SK-N-SH treated with all-trans-retinoic acid at 6 μM for 48 hours (cell line): ENCODE measurements at regions not wholly inside any gene's neighbourhood (a gene's known extent, or its start where the extent isn't known, plus 50 kb on each side); places are given as distances from the start of the nearest gene placed in this dataset.

Source experiments
- ATAC-seq: fragments of 200-7000 bp; cut with Tn5 transposase; 3 replicates; pipeline ENCODE4 v1.9.1; 2020; ENCODE audit warnings: mild to moderate bottlenecking, moderate library complexity
- ARNTL ChIP-seq: fragments of 450-650 bp; formaldehyde crosslinking; IDR thresholded peaks from 2 replicates; pipeline ENCODE4 v1.5.0; 2020; ENCODE audit warnings: low read depth, mild to moderate bottlenecking, moderate library complexity, borderline replicate concordance
- BACH2 ChIP-seq: fragments of 250-450 bp; sonication (Bioruptor Pico); IDR thresholded peaks from 2 replicates; pipeline ENCODE4 v1.9.0; 2021; ENCODE audit warnings: mild to moderate bottlenecking, borderline replicate concordance
- CREB5 ChIP-seq: fragments of 250-450 bp; sonication (Bioruptor Pico); IDR thresholded peaks from 2 replicates; pipeline ENCODE4 v1.5.1; 2020; ENCODE audit warnings: low read depth, mild to moderate bottlenecking, moderate library complexity
- CSDC2 ChIP-seq: fragments of 250-450 bp; sonication (Bioruptor Pico); IDR thresholded peaks from 2 replicates; pipeline ENCODE4 v1.5.0; 2020; ENCODE audit warnings: mild to moderate bottlenecking, moderate library complexity
- ESRRG ChIP-seq: fragments of 250-450 bp; sonication (Bioruptor Pico); IDR thresholded peaks from 2 replicates; pipeline ENCODE4 v1.6.1; 2021; ENCODE audit warnings: mild to moderate bottlenecking
- OSR1 ChIP-seq: fragments of 250-450 bp; sonication (Bioruptor Pico); IDR thresholded peaks from 2 replicates; pipeline ENCODE4 v1.8.0; 2022; ENCODE audit warnings: moderate library complexity, mild to moderate bottlenecking, inconsistent platforms
- PPARA ChIP-seq: fragments of 250-450 bp; sonication (Bioruptor Pico); IDR thresholded peaks from 2 replicates; pipeline ENCODE4 v1.5.0; 2020; ENCODE audit warnings: mild to moderate bottlenecking, borderline replicate concordance
- RARB ChIP-seq: fragments of 250-450 bp; sonication (Bioruptor Pico); IDR thresholded peaks from 2 replicates; pipeline ENCODE4 v1.8.0; 2021; ENCODE audit warnings: mild to moderate bottlenecking, moderate library complexity
- SNAI2 ChIP-seq: fragments of 250-450 bp; sonication (Bioruptor Pico); IDR thresholded peaks from 2 replicates; pipeline ENCODE4 v1.5.0; 2020; ENCODE audit warnings: mild to moderate bottlenecking, moderate library complexity
- TCF4 ChIP-seq: fragments of 250-450 bp; sonication (Bioruptor Pico); IDR thresholded peaks from 2 replicates; pipeline ENCODE4 v1.8.0; 2021; ENCODE audit warnings: mild to moderate bottlenecking, moderate library complexity, borderline replicate concordance
- TOX ChIP-seq: fragments of 250-450 bp; sonication (Bioruptor Pico); IDR thresholded peaks from 2 replicates; pipeline ENCODE4 v1.8.0; 2021; ENCODE audit warnings: mild to moderate bottlenecking, moderate library complexity, borderline replicate concordance
- TSHZ2 ChIP-seq: fragments of 250-450 bp; sonication (Bioruptor Pico); IDR thresholded peaks from 2 replicates; pipeline ENCODE4 v1.5.0; 2020; ENCODE audit warnings: mild to moderate bottlenecking, moderate library complexity
- ZC3H10 ChIP-seq: fragments of 250-450 bp; sonication (Bioruptor Pico); IDR thresholded peaks from 2 replicates; pipeline ENCODE4 v1.5.1; 2021; ENCODE audit warnings: mild to moderate bottlenecking, moderate library complexity
- ZFP3 ChIP-seq: fragments of 250-450 bp; sonication (Bioruptor Pico); IDR thresholded peaks from 2 replicates; pipeline ENCODE4 v1.5.0; 2020; ENCODE audit warnings: mild to moderate bottlenecking, moderate library complexity
- ZNF565 ChIP-seq: fragments of 450-650 bp; formaldehyde crosslinking; conservative IDR thresholded peaks from 2 replicates; pipeline ENCODE4 v1.5.0; 2020; ENCODE audit warnings: low read depth, mild to moderate bottlenecking, moderate library complexity
- ZNF70 ChIP-seq: fragments of 450-650 bp; formaldehyde crosslinking; IDR thresholded peaks from 2 replicates; pipeline ENCODE4 v1.5.0; 2020; ENCODE audit warnings: mild to moderate bottlenecking, moderate library complexity
- ZNF8 ChIP-seq: fragments of 450-650 bp; formaldehyde crosslinking; IDR thresholded peaks from 2 replicates; pipeline ENCODE4 v1.5.0; 2020; ENCODE audit warnings: mild to moderate bottlenecking, moderate library complexity
- TF ChIP-seq, protein P1 (sequence below): fragments of 250-450 bp; sonication (Bioruptor Pico); IDR thresholded peaks from 2 replicates; pipeline ENCODE4 v1.8.0; 2020; ENCODE audit warnings: mild to moderate bottlenecking, moderate library complexity, borderline replicate concordance
- TF ChIP-seq, protein P2 (sequence below): fragments of 250-450 bp; sonication (Bioruptor Pico); IDR thresholded peaks from 2 replicates; pipeline ENCODE4 v1.5.1; 2021; ENCODE audit warnings: mild to moderate bottlenecking, moderate library complexity

DNA sequence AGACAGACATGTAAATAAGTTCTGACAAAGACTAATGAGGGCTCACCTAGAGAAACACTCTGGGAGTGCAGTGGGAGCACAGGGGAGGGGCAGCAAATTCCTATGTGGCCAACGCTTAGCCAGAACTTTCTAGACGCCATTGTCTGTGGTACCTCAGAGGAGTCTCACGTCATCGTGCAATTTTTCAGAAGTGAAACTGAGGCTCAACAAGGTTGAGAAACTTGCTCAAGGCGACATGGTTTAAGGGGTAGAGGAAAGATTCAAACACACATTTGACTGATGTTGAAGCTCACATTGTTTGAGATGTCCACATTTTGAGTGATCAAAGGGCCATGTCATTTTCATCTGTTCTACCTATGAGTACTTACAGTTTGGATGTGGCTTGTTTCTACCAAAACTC is 152.6 kb upstream of the LMO4 start:
- ATAC-seq: no peak
- TF ChIP-seq ESRRG (CRISPR knock-in tag) (no peak), ZFP3 (CRISPR knock-in tag) (no peak), ZNF70 (CRISPR knock-in tag) (no peak), RARB (CRISPR knock-in tag) (no peak), ZNF565 (CRISPR knock-in tag) (no peak), ARNTL (CRISPR knock-in tag) (no peak), TCF4 (CRISPR knock-in tag) (no peak)
- TF ChIP-seq, protein P1, sequence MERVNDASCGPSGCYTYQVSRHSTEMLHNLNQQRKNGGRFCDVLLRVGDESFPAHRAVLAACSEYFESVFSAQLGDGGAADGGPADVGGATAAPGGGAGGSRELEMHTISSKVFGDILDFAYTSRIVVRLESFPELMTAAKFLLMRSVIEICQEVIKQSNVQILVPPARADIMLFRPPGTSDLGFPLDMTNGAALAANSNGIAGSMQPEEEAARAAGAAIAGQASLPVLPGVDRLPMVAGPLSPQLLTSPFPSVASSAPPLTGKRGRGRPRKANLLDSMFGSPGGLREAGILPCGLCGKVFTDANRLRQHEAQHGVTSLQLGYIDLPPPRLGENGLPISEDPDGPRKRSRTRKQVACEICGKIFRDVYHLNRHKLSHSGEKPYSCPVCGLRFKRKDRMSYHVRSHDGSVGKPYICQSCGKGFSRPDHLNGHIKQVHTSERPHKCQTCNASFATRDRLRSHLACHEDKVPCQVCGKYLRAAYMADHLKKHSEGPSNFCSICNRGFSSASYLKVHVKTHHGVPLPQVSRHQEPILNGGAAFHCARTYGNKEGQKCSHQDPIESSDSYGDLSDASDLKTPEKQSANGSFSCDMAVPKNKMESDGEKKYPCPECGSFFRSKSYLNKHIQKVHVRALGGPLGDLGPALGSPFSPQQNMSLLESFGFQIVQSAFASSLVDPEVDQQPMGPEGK (CRISPR knock-in tag): no peak
- TF ChIP-seq, all 23 proteins: peak for 0

GRCh38 chr1:87176514-87176913 is 152.2 kb upstream of the LMO4 start:
- no peak for TF ChIP-seq ZNF8
- TF ChIP-seq, all 23 proteins: peak for 0
- ATAC-seq: no peak

- ATAC-seq: no peak
- TF ChIP-seq ZFP3 (CRISPR knock-in tag) (no peak), ARNTL (CRISPR knock-in tag) (no peak), ZNF8 (no peak), PPARA (CRISPR knock-in tag) (no peak), BACH2 (CRISPR knock-in tag) (no peak), CREB5 (no peak), TCF4 (CRISPR knock-in tag) (no peak), ESRRG (CRISPR knock-in tag) (no peak), ZNF565 (CRISPR knock-in tag) (no peak), OSR1 (CRISPR knock-in tag) (no peak), SNAI2 (CRISPR knock-in tag) (no peak), ZC3H10 (CRISPR knock-in tag) (no peak), TSHZ2 (CRISPR knock-in tag) (no peak), TOX (CRISPR knock-in tag) (no peak), CSDC2 (CRISPR knock-in tag) (no peak)
- TF ChIP-seq, protein P1 (CRISPR knock-in tag): no peak
- TF ChIP-seq, protein P2, sequence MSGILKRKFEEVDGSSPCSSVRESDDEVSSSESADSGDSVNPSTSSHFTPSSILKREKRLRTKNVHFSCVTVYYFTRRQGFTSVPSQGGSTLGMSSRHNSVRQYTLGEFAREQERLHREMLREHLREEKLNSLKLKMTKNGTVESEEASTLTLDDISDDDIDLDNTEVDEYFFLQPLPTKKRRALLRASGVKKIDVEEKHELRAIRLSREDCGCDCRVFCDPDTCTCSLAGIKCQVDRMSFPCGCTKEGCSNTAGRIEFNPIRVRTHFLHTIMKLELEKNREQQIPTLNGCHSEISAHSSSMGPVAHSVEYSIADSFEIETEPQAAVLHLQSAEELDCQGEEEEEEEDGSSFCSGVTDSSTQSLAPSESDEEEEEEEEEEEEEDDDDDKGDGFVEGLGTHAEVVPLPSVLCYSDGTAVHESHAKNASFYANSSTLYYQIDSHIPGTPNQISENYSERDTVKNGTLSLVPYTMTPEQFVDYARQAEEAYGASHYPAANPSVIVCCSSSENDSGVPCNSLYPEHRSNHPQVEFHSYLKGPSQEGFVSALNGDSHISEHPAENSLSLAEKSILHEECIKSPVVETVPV (CRISPR knock-in tag): no peak
Observed at GRCh38 chr1:87178441-87178840, 150.2 kb upstream of the LMO4 start.
